ENCODE measurements at regions not wholly inside any gene's neighbourhood (a gene's known extent, or its start where the extent isn't known, plus 50 kb on each side); places are given as distances from the start of the nearest gene placed in this dataset.

GRCh38 chr5:165981671-165982070, 2309.8 kb upstream of the WWC1 start:
- no peak for DNase-seq (ENCODE audit: low read depth)

GRCh38 chr5:165996201-165996875, 2295.1 kb upstream of the WWC1 start:
- DNase-seq (ENCODE audit: low read depth): no peak

GRCh38 chr5:165999693-166000320, 2291.6 kb upstream of the WWC1 start:
- DNase-seq (ENCODE audit: low read depth): no peak

GRCh38 chr5:166004006-166004405, 2287.4 kb upstream of the WWC1 start:
- DNase-seq (ENCODE audit: low read depth): no peak

- DNase-seq (ENCODE audit: low read depth): no peak
Measured at GRCh38 chr5:166013415-166013814, 2278.0 kb upstream of the WWC1 start.

GRCh38 chr5:166014256-166014655, 2277.2 kb upstream of the WWC1 start:
- DNase-seq (ENCODE audit: low read depth): no peak

GRCh38 chr5:166018716-166019115, 2272.7 kb upstream of the WWC1 start:
- DNase-seq (ENCODE audit: low read depth): no peak

GRCh38 chr5:166022065-166022464, 2269.4 kb upstream of the WWC1 start:
- no peak for DNase-seq (ENCODE audit: low read depth)

- no peak for DNase-seq (ENCODE audit: low read depth)
Measured at GRCh38 chr5:166024970-166025369, 2266.5 kb upstream of the WWC1 start.

GRCh38 chr5:166027582-166027981, 2263.9 kb upstream of the WWC1 start:
- no peak for DNase-seq (ENCODE audit: low read depth)

GRCh38 chr5:166031926-166032325, 2259.5 kb upstream of the WWC1 start:
- DNase-seq (ENCODE audit: low read depth): no peak

- no peak for DNase-seq (ENCODE audit: low read depth)
Measured at GRCh38 chr5:166032601-166033000, 2258.8 kb upstream of the WWC1 start.

- DNase-seq (ENCODE audit: low read depth): no peak
Measured at GRCh38 chr5:166045961-166046360, 2245.5 kb upstream of the WWC1 start.

- no peak for DNase-seq (ENCODE audit: low read depth)
Measured at GRCh38 chr5:166046956-166047355, 2244.5 kb upstream of the WWC1 start.

GRCh38 chr5:166050531-166050930, 2240.9 kb upstream of the WWC1 start:
- no peak for DNase-seq (ENCODE audit: low read depth)

- DNase-seq (ENCODE audit: low read depth): no peak
Measured at GRCh38 chr5:166058660-166059059, 2232.8 kb upstream of the WWC1 start.

GRCh38 chr5:166062094-166062493, 2229.4 kb upstream of the WWC1 start:
- no peak for DNase-seq (ENCODE audit: low read depth)

GRCh38 chr5:166062719-166063118, 2228.7 kb upstream of the WWC1 start:
- no peak for DNase-seq (ENCODE audit: low read depth)

GRCh38 chr5:166063261-166063660, 2228.2 kb upstream of the WWC1 start:
- DNase-seq (ENCODE audit: low read depth): no peak

GRCh38 chr5:166068547-166069335, 2222.7 kb upstream of the WWC1 start:
- no peak for DNase-seq (ENCODE audit: low read depth)

- no peak for DNase-seq (ENCODE audit: low read depth)
Measured at GRCh38 chr5:166073901-166074581, 2217.4 kb upstream of the WWC1 start.

Measured in fibroblast of gingiva (primary cell).